Heart right ventricle (tissue), 16 donors: ENCODE measurements at regions not wholly inside any gene's neighbourhood (a gene's known extent, or its start where the extent isn't known, plus 50 kb on each side); places are given as distances from the start of the nearest gene placed in this dataset.

Experiments
- ATAC-seq, 8 donors: fragments of 200-7000 bp; cut with Tn5 transposase; one replicate each; pipeline ENCODE4 v1.9.1; 2020; ENCODE audit warnings: mild to moderate bottlenecking in 8 of 8, moderate library complexity in 8 of 8, moderate number of reproducible peaks in 1 of 8
- DNase-seq, 2 donors: peaks; one replicate each; pipeline ENCODE4 v3.0.0-alpha.2; 2020
- H3K27ac ChIP-seq, 10 donors: fragments of 200-600 bp; sonication (generic) in 2 of 10; one replicate each; pipeline versions ENCODE4 v1.5.0 to v1.8.0; 2020 to 2022; ENCODE audit warnings: mild to moderate bottlenecking in 3 of 10
- H3K27me3 ChIP-seq, 7 donors: fragments of 200-600 bp; one replicate each; pipeline ENCODE4 v1.8.0; 2021 to 2022; ENCODE audit warnings: mild to moderate bottlenecking in 2 of 7
- H3K36me3 ChIP-seq, 9 donors: fragments of 200-600 bp; sonication (generic) in 1 of 9; one replicate each; pipeline versions ENCODE4 v1.5.0 to v1.8.0; 2020 to 2022; ENCODE audit warnings: mild to moderate bottlenecking in 2 of 9
- H3K4me1 ChIP-seq, 9 donors: fragments of 200-600 bp; sonication (generic) in 1 of 9; one replicate each; pipeline versions ENCODE4 v1.5.0 to v1.8.0; 2020 to 2022; ENCODE audit warnings: mild to moderate bottlenecking in 4 of 9
- H3K4me3 ChIP-seq, 10 donors: fragments of 200-600 bp; sonication (generic) in 2 of 10; one replicate each; pipeline versions ENCODE4 v1.5.0 to v1.8.0; 2020 to 2022; ENCODE audit warnings: mild to moderate bottlenecking in 7 of 10, moderate library complexity in 2 of 10
- H3K9me3 ChIP-seq, 11 donors: fragments of 200-600 bp in 10 of 11; sonication (generic) in 2 of 11; one replicate each; pipeline versions ENCODE4 v1.5.0 to v1.8.0; 2013 to 2022; ENCODE audit warnings: mild to moderate bottlenecking in 2 of 11, control low read depth in 1 of 11, moderate library complexity in 1 of 11
- CTCF ChIP-seq, 9 donors: fragments of 200-600 bp; sonication (generic) in 2 of 9; IDR thresholded peaks; one replicate each; pipeline versions ENCODE4 v1.5.0 to v1.8.0; 2021 to 2022; ENCODE audit warnings: antibody characterized with exemption in 9 of 9, mild to moderate bottlenecking in 5 of 9, moderate library complexity in 1 of 9
- WGBS, 2 donors: extraction: QIAGEN DNeasy Blood & Tissue Kit; methylation state at CpG; one replicate each; pipeline ENCODE4 v1.1.7; 2013; ENCODE audit warnings: inconsistent platforms in 1 of 2; 5-methylcytosine and 5-hydroxymethylcytosine counted together
- intact Hi-C, 10 donors: fragments of 100-400 bp; cut with DNase I; formaldehyde crosslinking; loops; one replicate each; pipeline versions ENCODE4 v1.11.1 to v1.14.2; 2022
- donor health status: Arrhythmogenic right ventricular cardiomyopathy.
- donor health status: ischemic (EF 13 %, LVEDD 7.1; RV severe dilation, severe dysfunction).
- donor health status: healthy with polysubstance abuse.
- donor health status: DM: no; HTN: yes; CAD: no.
- donor health status: DM: no; HTN: no; CAD: no.
- donor health status: ischemic (EF 25% LVEDD 6.9; RV normal size, moderate dysfunction).
- donor health status: ischemic (EF 25% LVEDD 5.7; RV mildly dilated, moderate dysfunction).
- donor health status: healthy.
- donor health status: DM: yes; HTN: yes; CAD: no.
- donor health status: Ischemic cardiomyopathy.
- donor health status: ischemic (EF 35%, LVEDD 5.7; RV mildly dilated, moderate dysfunction).
- donor health status: nonischemic (EF 11% LVEDD 7.7; RV severe dilation, severe dysfunction).
- donor health status: DM: yes; HTN: yes; CAD: no.
- donor health status: PGD.
- donor health status: ischemic (EF 29% LVEDD 5.4; RV normal size, mild dysfunction).
- donor health status: nonischemic (EF 23%, LVEDD 6.1; RV moderate dilation, normal function).

GRCh38 chr18:41457765-41458326 lies 497.2 kb upstream of the PIK3C3 start:
- Histone ChIP-seq H3K27me3 (no peaks in the 10 kb centered on the region), H3K36me3 (no peaks in the 10 kb centered on the region), H3K4me1 (no peaks in the 10 kb centered on the region), H3K27ac (no peak overlapping the region), H3K4me3 (no peak overlapping the region), H3K9me3 (peaks cover 0 to 18% (median 0%) of the 10 kb centered on the region in 11 donors)
- DNase-seq (no peak), ATAC-seq (no peak)
- TF ChIP-seq CTCF (IDR thresholded peaks at IDR 0.05): no peak
- 80 to 81% methylated on average over 13 of the region's 13 CpGs for WGBS, 2 donors
- intact Hi-C loops: no loop called here

- no peak for TF ChIP-seq CTCF (IDR thresholded peaks at IDR 0.05)
- 94 to 97% methylated on average over 4 of the region's 4 CpGs for WGBS, 2 donors
- Histone ChIP-seq H3K4me3 (no peak overlapping the region), H3K9me3 (peaks cover 0 to 21% (median 0%) of the 10 kb centered on the region in 11 donors), H3K27me3 (no peaks in the 10 kb centered on the region), H3K4me1 (no peaks in the 10 kb centered on the region), H3K27ac (no peak overlapping the region), H3K36me3 (no peaks in the 10 kb centered on the region)
- intact Hi-C loops: no loop called here
- ATAC-seq: no peak
- DNase-seq: no peak
These were observed 498.2 kb upstream of the PIK3C3 start for GRCh38 chr18:41456831-41457230.

- peaks cover 0 to 17% (median 0%) of the 10 kb centered on the region in 11 donors for H3K9me3 ChIP-seq
- ATAC-seq (no peak), DNase-seq (no peak)
- no peak overlapping the region for H3K27ac ChIP-seq
- no peaks in the 10 kb centered on the region for H3K36me3 ChIP-seq
- no peak overlapping the region for H3K4me3 ChIP-seq
- intact Hi-C loops: no loop called here
- no peaks in the 10 kb centered on the region for H3K4me1 ChIP-seq
- H3K27me3 ChIP-seq: no peaks in the 10 kb centered on the region
- TF ChIP-seq CTCF (IDR thresholded peaks at IDR 0.05): no peak
These were observed 505.4 kb upstream of the PIK3C3 start for GRCh38 chr18:41449612-41450011.

GRCh38 chr18:41444943-41445342 lies 510.1 kb upstream of the PIK3C3 start:
- intact Hi-C loops: no loop called here
- Histone ChIP-seq H3K4me3 (no peak overlapping the region), H3K36me3 (no peaks in the 10 kb centered on the region), H3K27me3 (no peaks in the 10 kb centered on the region), H3K4me1 (no peaks in the 10 kb centered on the region), H3K27ac (no peak overlapping the region), H3K9me3 (peaks cover 0 to 10% (median under 1%) of the 10 kb centered on the region in 11 donors)
- TF ChIP-seq CTCF (IDR thresholded peaks at IDR 0.05): no peak
- DNase-seq (no peak), ATAC-seq (no peak)
- WGBS, 2 donors: 81 to 85% methylated on average over 2 of the region's 2 CpGs
